Mammary epithelial cell (primary cell): ENCODE measurements at regions not wholly inside any gene's neighbourhood (a gene's known extent, or its start where the extent isn't known, plus 50 kb on each side); places are given as distances from the start of the nearest gene placed in this dataset.

ENCODE experiments used
- EZH2 ChIP-seq: IDR thresholded peaks from 2 replicates; pipeline ENCODE4 v1.6.1; 2012; ENCODE audit warnings: low read length, inconsistent platforms, borderline replicate concordance
- TF ChIP-seq, protein P1 (sequence below), 2 donors: IDR thresholded peaks in 1 of 2; conservative IDR thresholded peaks in 1 of 2; 2 replicates each; pipeline ENCODE4 v1.5.1; 2011 to 2012; ENCODE audit warnings: inconsistent platforms in 2 of 2, low read length in 2 of 2, mild to moderate bottlenecking in 2 of 2, control low read depth in 1 of 2, low read depth in 1 of 2; ENCODE audit not compliant: insufficient read depth in 1 of 2; ENCODE audit errors: extremely low read depth in 1 of 2

DNA sequence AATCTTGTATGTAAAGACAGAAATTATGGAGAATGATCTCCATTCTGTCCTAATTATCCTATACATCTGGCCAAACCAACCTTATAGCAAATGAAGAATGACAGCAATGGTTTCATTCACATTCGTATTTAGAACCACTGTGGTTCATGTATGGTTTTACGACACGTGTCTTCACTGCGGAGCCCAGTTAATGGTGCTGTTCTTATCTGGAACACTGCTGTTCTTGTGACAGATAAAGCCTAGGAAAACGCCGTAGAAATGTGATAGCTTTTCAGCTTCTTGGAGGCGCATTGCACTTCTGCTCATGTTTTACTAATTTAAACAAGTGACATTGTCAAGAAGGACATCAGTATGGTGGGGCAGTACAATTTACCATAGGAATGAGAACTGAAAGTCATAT, 2266.4 kb upstream of the TENM3 start:
- TF ChIP-seq, protein P1, sequence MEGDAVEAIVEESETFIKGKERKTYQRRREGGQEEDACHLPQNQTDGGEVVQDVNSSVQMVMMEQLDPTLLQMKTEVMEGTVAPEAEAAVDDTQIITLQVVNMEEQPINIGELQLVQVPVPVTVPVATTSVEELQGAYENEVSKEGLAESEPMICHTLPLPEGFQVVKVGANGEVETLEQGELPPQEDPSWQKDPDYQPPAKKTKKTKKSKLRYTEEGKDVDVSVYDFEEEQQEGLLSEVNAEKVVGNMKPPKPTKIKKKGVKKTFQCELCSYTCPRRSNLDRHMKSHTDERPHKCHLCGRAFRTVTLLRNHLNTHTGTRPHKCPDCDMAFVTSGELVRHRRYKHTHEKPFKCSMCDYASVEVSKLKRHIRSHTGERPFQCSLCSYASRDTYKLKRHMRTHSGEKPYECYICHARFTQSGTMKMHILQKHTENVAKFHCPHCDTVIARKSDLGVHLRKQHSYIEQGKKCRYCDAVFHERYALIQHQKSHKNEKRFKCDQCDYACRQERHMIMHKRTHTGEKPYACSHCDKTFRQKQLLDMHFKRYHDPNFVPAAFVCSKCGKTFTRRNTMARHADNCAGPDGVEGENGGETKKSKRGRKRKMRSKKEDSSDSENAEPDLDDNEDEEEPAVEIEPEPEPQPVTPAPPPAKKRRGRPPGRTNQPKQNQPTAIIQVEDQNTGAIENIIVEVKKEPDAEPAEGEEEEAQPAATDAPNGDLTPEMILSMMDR (conservative IDR thresholded peaks at IDR 0.05 in 1 of 2, IDR thresholded peaks at IDR 0.05 in 1 of 2; ENCODE audit: extremely low read depth in 1 of 2, insufficient read depth in 1 of 2, low read depth in 1 of 2, low read length in 2 of 2) = no peak
- TF ChIP-seq EZH2 = no peak
